OCI-LY3 (cell line): ENCODE measurements at regions not wholly inside any gene's neighbourhood (a gene's known extent, or its start where the extent isn't known, plus 50 kb on each side); places are given as distances from the start of the nearest gene placed in this dataset.

Source experiments
- H2AFZ ChIP-seq: fragments of 200-600, 300-600 bp; shearing (Covaris generic); 2 replicates; pipeline ENCODE4 v1.6.0; 2014; ENCODE audit warnings: antibody characterized with exemption, low read depth, low read length
- H3K27ac ChIP-seq: fragments of 200-600, 300-600 bp; sonication (generic); 2 replicates; pipeline ENCODE4 v1.5.1; 2014; ENCODE audit warnings: mild to moderate bottlenecking, low read length, moderate library complexity, mixed read lengths
- H3K27me3 ChIP-seq: fragments of 200-600, 300-600 bp; sonication (generic); 2 replicates; pipeline ENCODE4 v1.6.1; 2014; ENCODE audit warnings: low read depth, low read length, mixed read lengths
- H3K36me3 ChIP-seq: fragments of 200-600, 300-600 bp; sonication (generic); replicated peaks from 2 replicates; pipeline ENCODE3; 2014; ENCODE audit warnings: low read depth, low read length, mixed read lengths
- H3K4me1 ChIP-seq: fragments of 300-600, 200-600 bp; sonication (generic); 2 replicates; pipeline ENCODE4 v1.6.1; 2014; ENCODE audit warnings: low read length, mixed read lengths
- H3K4me2 ChIP-seq: fragments of 200-600, 300-600 bp; sonication (generic); 2 replicates; pipeline ENCODE4 v1.6.1; 2014; ENCODE audit warnings: low read length, mixed read lengths
- H3K4me3 ChIP-seq: fragments of 300-600, 200-600 bp; sonication (generic); 2 replicates; pipeline ENCODE4 v1.5.1; 2014; ENCODE audit warnings: antibody characterized with exemption, mild to moderate bottlenecking, low read length, moderate library complexity
- H3K79me2 ChIP-seq: fragments of 300-600, 200-600 bp; shearing (Covaris generic); 2 replicates; pipeline ENCODE4 v1.6.1; 2014; ENCODE audit warnings: mild to moderate bottlenecking, low read length, mixed read lengths
- H3K9ac ChIP-seq: fragments of 300-600, 200-600 bp; shearing (Covaris generic); 2 replicates; pipeline ENCODE4 v1.6.0; 2014; ENCODE audit warnings: mild to moderate bottlenecking, low read length, moderate library complexity
- H3K9me3 ChIP-seq: fragments of 200-600, 300-600 bp; shearing (Covaris generic); 2 replicates; pipeline ENCODE4 v1.6.1; 2014; ENCODE audit warnings: low read length, mixed read lengths; ENCODE audit not compliant: insufficient read depth
- H4K20me1 ChIP-seq: fragments of 200-600, 300-600 bp; sonication (generic); 2 replicates; pipeline ENCODE4 v1.6.1; 2016; ENCODE audit warnings: low read length, mixed read lengths; ENCODE audit not compliant: insufficient read depth
- EZH2phosphoT487 ChIP-seq: fragments of 200-600 bp; shearing (Covaris generic); IDR thresholded peaks from 2 replicates; pipeline ENCODE4 v1.6.1; 2018; ENCODE audit warnings: antibody characterized with exemption, mixed run types, low read depth
- TF ChIP-seq, protein P1 (sequence below): fragments of 200-600, 300-600 bp; sonication (generic); IDR thresholded peaks from 2 replicates; pipeline ENCODE4 v1.5.1; 2014; ENCODE audit warnings: antibody characterized with exemption, low read length, low read depth

DNA sequence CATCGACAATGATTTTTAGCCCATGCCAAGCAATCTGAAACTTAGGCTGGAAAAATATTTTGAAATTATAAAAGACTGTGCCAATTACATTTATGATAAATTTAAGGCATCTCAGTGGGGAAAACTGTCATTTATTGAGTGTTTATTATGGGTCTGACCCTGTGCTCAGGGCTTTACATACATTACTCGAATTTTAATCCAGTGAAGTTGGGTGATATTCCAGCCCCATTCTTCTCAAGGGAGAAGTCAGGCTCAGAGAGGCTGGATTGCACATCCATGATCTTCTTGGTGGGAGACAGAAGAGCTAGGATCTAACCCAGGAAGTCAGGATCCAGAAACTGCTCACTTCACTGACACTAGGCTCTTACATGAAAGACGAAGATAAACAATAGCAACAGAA, 260.8 kb downstream of the QDPR start:
- Histone ChIP-seq H3K36me3 (no peaks in the 10 kb centered on the region), H3K27me3 (no peaks in the 10 kb centered on the region), H3K4me1 (no peaks in the 10 kb centered on the region), H3K27ac (no peak overlapping the region), H3K4me2 (no peak overlapping the region), H4K20me1 (no peaks in the 10 kb centered on the region), H3K9ac (no peak overlapping the region), H3K9me3 (no peaks in the 10 kb centered on the region), H3K4me3 (no peak overlapping the region), H3K79me2 (no peaks in the 10 kb centered on the region), H2AFZ (no peak overlapping the region)
- TF ChIP-seq, protein P1, sequence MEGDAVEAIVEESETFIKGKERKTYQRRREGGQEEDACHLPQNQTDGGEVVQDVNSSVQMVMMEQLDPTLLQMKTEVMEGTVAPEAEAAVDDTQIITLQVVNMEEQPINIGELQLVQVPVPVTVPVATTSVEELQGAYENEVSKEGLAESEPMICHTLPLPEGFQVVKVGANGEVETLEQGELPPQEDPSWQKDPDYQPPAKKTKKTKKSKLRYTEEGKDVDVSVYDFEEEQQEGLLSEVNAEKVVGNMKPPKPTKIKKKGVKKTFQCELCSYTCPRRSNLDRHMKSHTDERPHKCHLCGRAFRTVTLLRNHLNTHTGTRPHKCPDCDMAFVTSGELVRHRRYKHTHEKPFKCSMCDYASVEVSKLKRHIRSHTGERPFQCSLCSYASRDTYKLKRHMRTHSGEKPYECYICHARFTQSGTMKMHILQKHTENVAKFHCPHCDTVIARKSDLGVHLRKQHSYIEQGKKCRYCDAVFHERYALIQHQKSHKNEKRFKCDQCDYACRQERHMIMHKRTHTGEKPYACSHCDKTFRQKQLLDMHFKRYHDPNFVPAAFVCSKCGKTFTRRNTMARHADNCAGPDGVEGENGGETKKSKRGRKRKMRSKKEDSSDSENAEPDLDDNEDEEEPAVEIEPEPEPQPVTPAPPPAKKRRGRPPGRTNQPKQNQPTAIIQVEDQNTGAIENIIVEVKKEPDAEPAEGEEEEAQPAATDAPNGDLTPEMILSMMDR: no peak
- TF ChIP-seq EZH2phosphoT487: no peak

DNA sequence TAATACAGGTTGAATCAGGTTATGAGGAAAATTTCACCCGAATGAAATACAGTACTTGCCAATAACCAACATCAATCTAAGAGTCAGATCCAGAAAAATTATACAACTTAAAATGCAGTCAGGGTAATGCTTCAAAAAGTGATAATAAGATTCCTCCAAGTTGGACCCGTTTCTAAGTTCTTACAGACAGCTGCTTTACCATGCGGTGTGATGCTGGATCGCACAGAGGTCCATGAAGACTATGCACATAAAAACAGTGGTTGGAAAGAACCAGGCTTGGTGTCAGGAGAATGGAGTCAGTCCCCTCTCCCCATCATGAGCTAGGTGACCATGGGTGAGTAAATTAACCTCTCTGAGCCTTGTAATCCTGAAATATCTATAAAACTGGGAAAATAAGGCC, 261.3 kb downstream of the QDPR start:
- H3K36me3 ChIP-seq: no peaks in the 10 kb centered on the region
- no peaks in the 10 kb centered on the region for H3K27me3 ChIP-seq
- no peaks in the 10 kb centered on the region for H4K20me1 ChIP-seq
- TF ChIP-seq, protein P1: no peak
- no peak for TF ChIP-seq EZH2phosphoT487
- no peaks in the 10 kb centered on the region for H3K9me3 ChIP-seq
- H2AFZ ChIP-seq: no peak overlapping the region
- no peak overlapping the region for H3K4me2 ChIP-seq
- H3K4me3 ChIP-seq: no peak overlapping the region
- H3K79me2 ChIP-seq: no peaks in the 10 kb centered on the region
- H3K27ac ChIP-seq: no peak overlapping the region
- no peaks in the 10 kb centered on the region for H3K4me1 ChIP-seq
- H3K9ac ChIP-seq: no peak overlapping the region

DNA sequence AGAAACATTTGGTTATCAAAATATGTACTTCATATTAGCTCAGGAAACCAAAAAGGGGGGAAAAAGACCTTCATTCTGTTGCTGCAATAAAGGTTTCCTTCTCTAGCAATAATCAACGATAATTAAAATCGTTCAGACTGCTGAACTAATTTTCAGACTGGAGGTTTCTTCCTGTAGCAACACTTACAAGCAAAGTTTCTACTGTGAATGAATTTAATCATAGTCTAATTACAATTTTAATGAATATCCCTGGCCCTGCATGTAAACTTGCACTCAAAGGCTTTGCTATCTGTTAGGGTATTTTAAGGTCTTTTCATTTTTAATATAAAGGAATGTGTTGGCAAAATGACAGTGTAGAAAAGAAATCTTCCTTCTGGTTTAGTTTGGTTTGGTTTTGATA, 265.2 kb downstream of the QDPR start:
- Histone ChIP-seq H2AFZ (no peak overlapping the region), H3K36me3 (no peaks in the 10 kb centered on the region), H3K4me2 (no peak overlapping the region), H3K4me1 (no peaks in the 10 kb centered on the region), H3K4me3 (no peak overlapping the region), H3K9ac (no peak overlapping the region), H3K9me3 (no peaks in the 10 kb centered on the region), H3K79me2 (no peaks in the 10 kb centered on the region), H4K20me1 (no peaks in the 10 kb centered on the region), H3K27ac (no peak overlapping the region), H3K27me3 (no peaks in the 10 kb centered on the region)
- TF ChIP-seq EZH2phosphoT487: no peak
- TF ChIP-seq, protein P1: no peak

DNA sequence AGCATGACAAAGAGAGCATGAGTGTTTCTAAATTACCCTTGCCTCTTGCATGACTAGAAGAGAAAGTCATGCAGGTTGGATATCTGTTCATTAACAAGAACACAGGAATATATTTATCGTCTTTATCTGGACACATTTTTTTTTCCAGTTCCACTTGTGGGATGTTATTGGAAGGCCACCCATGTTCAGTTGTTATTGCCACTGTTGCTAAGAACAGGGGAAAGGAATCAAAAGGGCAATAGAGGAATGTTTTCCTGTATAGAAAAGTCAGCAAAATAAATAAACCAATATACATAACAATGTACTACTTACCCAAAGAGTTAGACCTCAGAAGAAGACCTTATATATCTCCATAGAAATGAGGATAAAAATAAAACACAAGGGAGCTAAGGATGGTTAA, 270.1 kb downstream of the QDPR start:
- Histone ChIP-seq H3K9me3 (no peaks in the 10 kb centered on the region), H3K27ac (no peak overlapping the region), H2AFZ (no peak overlapping the region), H4K20me1 (no peaks in the 10 kb centered on the region), H3K4me3 (no peak overlapping the region), H3K36me3 (no peaks in the 10 kb centered on the region), H3K79me2 (no peaks in the 10 kb centered on the region), H3K4me1 (no peaks in the 10 kb centered on the region), H3K27me3 (no peaks in the 10 kb centered on the region), H3K9ac (no peak overlapping the region), H3K4me2 (no peak overlapping the region)
- TF ChIP-seq, protein P1: no peak
- no peak for TF ChIP-seq EZH2phosphoT487
